Mucosa of descending colon (tissue), 3 donors: ENCODE measurements at regions not wholly inside any gene's neighbourhood (a gene's known extent, or its start where the extent isn't known, plus 50 kb on each side); places are given as distances from the start of the nearest gene placed in this dataset.
"Not testable (repeated sequence)": the region's sequence is repeated elsewhere in the genome, so short reads cannot be mapped to it uniquely, and the experiment has no call there.

Source experiments
- ATAC-seq: fragments of 200-7000 bp; cut with Tn5 transposase; one replicate; pipeline ENCODE4 v1.9.1; 2020; ENCODE audit warnings: mild to moderate bottlenecking, moderate library complexity
- DNase-seq, 3 donors: peaks; one replicate each; pipeline ENCODE4 v3.0.0-alpha.2; 2020
- H3K36me3 ChIP-seq: fragments of 200-600 bp; one replicate; pipeline ENCODE4 v1.8.0; 2021; ENCODE audit warnings: low read depth, mild to moderate bottlenecking
- H3K4me1 ChIP-seq: fragments of 200-600 bp; one replicate; pipeline ENCODE4 v1.8.0; 2021; ENCODE audit warnings: low read depth, mild to moderate bottlenecking
- H3K4me3 ChIP-seq: fragments of 200-600 bp; one replicate; pipeline ENCODE4 v1.8.0; 2021; ENCODE audit warnings: mild to moderate bottlenecking
- H3K9me3 ChIP-seq: fragments of 200-600 bp; one replicate; pipeline ENCODE4 v1.8.0; 2021; ENCODE audit warnings: mild to moderate bottlenecking
- CTCF ChIP-seq: fragments of 200-600 bp; IDR thresholded peaks from one replicate; pipeline ENCODE4 v1.8.0; 2022; ENCODE audit warnings: antibody characterized with exemption, mild to moderate bottlenecking
- intact Hi-C, 2 donors: fragments of 100-400 bp; cut with DNase I in 1 of 2; cut with micrococcal nuclease in 1 of 2; formaldehyde crosslinking; loops; one replicate each; pipeline versions ENCODE4 v1.11.0 to v1.11.1; 2022; cut with DNase I, micrococcal nuclease
- donor health status: DM: no; HTN: no; CAD: no; lungs with moderate emphysema.
- donor health status: DM: no; HTN: no; CAD: no.
- donor health status: DM: no; HTN: yes; CAD: no.

- no peaks in the 10 kb centered on the region for H3K36me3 ChIP-seq
- ATAC-seq (no peak), DNase-seq (no peak)
- no peak for TF ChIP-seq CTCF
- H3K4me1 ChIP-seq = no peaks in the 10 kb centered on the region
- H3K4me3 ChIP-seq = no peak overlapping the region
- no peaks in the 10 kb centered on the region for H3K9me3 ChIP-seq
- intact Hi-C loops = no loop called here
Measured at GRCh38 chrY:20891440-20892160, 135.7 kb downstream of the RPS4Y2 start.

- H3K4me3 ChIP-seq, intact Hi-C loops, H3K9me3 ChIP-seq, H3K4me1 ChIP-seq, ATAC-seq, H3K36me3 ChIP-seq: not testable (repeated sequence)
- peak in 2 of 3 donors; percentile 41 to 43 for DNase-seq
Measured at GRCh38 chrY:20925350-20926091, 169.6 kb downstream of the RPS4Y2 start.

GRCh38 chrY:20929691-20930342, 173.9 kb downstream of the RPS4Y2 start:
- Histone ChIP-seq H3K4me3 (no peak overlapping the region), H3K9me3 (no peaks in the 10 kb centered on the region), H3K36me3 (no peaks in the 10 kb centered on the region), H3K4me1 (no peaks in the 10 kb centered on the region)
- no peak for TF ChIP-seq CTCF
- no peak for ATAC-seq
- peak in 1 of 3 donors; percentile 1 for DNase-seq
- intact Hi-C loops = no loop called here

GRCh38 chrY:20936709-20937251, 180.9 kb downstream of the RPS4Y2 start:
- intact Hi-C loops, H3K4me1 ChIP-seq, H3K36me3 ChIP-seq, H3K9me3 ChIP-seq, DNase-seq, ATAC-seq, H3K4me3 ChIP-seq: not testable (repeated sequence)

GRCh38 chrY:20961512-20961911, 205.6 kb downstream of the RPS4Y2 start:
- H3K36me3 ChIP-seq = no peaks in the 10 kb centered on the region
- intact Hi-C loops = no loop called here
- no peaks in the 10 kb centered on the region for H3K4me1 ChIP-seq
- ATAC-seq = no peak
- TF ChIP-seq CTCF = no peak
- DNase-seq = no peak
- no peaks in the 10 kb centered on the region for H3K9me3 ChIP-seq
- H3K4me3 ChIP-seq = no peak overlapping the region

GRCh38 chrY:20967828-20968227, 211.9 kb downstream of the RPS4Y2 start:
- TF ChIP-seq CTCF = no peak
- Histone ChIP-seq H3K9me3 (no peaks in the 10 kb centered on the region), H3K36me3 (no peaks in the 10 kb centered on the region), H3K4me3 (no peak overlapping the region), H3K4me1 (no peaks in the 10 kb centered on the region)
- ATAC-seq (no peak), DNase-seq (no peak)
- intact Hi-C loops = no loop called here
